Peyer's patch (tissue), 4 donors: ENCODE measurements at regions not wholly inside any gene's neighbourhood (a gene's known extent, or its start where the extent isn't known, plus 50 kb on each side); places are given as distances from the start of the nearest gene placed in this dataset.
"Not testable (repeated sequence)": the region's sequence is repeated elsewhere in the genome, so short reads cannot be mapped to it uniquely, and the experiment has no call there.

Source experiments
- POLR2A ChIP-seq, 2 donors: fragments of 450-650 bp; IDR thresholded peaks; one replicate each; pipeline ENCODE4 v1.5.1; 2017; ENCODE audit warnings: antibody characterized with exemption in 2 of 2, mild to moderate bottlenecking in 2 of 2, moderate library complexity in 2 of 2
- TF ChIP-seq, protein P1 (sequence below), 6 experiments: fragments of 450-650 bp in 4 of 6; fragments of 200-600 bp in 2 of 6; sonication (generic) in 1 of 6; IDR thresholded peaks; one replicate each; pipeline ENCODE4 v1.5.1; 2017 to 2019; ENCODE audit warnings: antibody characterized with exemption in 6 of 6, mild to moderate bottlenecking in 3 of 6, moderate library complexity in 1 of 6

DNA sequence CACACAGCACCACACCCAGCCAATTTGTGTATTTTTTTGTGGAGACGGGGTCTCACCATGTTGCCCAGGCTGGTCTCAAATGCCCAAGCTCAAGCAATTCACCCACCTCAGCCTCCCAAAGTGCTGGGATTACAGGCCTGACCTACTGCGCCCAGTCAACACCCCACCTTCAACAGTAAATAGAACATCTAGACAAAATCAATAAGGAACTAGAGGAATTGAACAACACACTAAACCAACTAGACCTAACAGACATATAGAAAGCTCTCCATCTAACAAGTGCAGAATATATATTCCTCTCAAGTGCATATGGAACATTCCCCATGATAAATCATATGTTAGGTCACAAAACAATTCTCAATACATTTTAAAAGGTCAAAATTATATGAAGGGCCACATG, 56.6 kb upstream of the AGAP9 start:
- TF ChIP-seq POLR2A (IDR thresholded peaks at IDR 0.05), result not testable (repeated sequence)
- TF ChIP-seq, protein P1, sequence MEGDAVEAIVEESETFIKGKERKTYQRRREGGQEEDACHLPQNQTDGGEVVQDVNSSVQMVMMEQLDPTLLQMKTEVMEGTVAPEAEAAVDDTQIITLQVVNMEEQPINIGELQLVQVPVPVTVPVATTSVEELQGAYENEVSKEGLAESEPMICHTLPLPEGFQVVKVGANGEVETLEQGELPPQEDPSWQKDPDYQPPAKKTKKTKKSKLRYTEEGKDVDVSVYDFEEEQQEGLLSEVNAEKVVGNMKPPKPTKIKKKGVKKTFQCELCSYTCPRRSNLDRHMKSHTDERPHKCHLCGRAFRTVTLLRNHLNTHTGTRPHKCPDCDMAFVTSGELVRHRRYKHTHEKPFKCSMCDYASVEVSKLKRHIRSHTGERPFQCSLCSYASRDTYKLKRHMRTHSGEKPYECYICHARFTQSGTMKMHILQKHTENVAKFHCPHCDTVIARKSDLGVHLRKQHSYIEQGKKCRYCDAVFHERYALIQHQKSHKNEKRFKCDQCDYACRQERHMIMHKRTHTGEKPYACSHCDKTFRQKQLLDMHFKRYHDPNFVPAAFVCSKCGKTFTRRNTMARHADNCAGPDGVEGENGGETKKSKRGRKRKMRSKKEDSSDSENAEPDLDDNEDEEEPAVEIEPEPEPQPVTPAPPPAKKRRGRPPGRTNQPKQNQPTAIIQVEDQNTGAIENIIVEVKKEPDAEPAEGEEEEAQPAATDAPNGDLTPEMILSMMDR (IDR thresholded peaks at IDR 0.05), result not testable (repeated sequence)
